ENCODE measurements at regions not wholly inside any gene's neighbourhood (a gene's known extent, or its start where the extent isn't known, plus 50 kb on each side); places are given as distances from the start of the nearest gene placed in this dataset.
"Not testable (repeated sequence)": the region's sequence is repeated elsewhere in the genome, so short reads cannot be mapped to it uniquely, and the experiment has no call there.

DNA sequence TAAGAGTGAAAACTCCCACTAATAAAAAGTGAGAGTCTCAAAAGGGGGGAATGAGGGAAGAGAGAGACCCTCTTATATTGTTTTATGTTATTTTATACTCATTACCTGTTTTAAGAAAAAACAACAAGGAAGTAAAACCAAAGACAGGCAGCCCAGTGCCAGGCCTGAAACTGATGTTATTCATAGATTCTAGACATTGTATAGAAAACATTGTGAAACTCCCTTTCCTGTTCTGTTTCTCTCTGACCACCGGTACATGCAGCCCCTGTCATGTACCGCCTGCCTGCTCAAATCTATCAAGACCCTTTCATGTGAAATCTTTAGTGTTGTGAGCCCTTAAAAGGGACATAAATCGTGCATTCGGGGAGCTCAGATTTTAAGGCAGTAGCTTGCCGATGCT, 216.4 kb upstream of the CNTN3 start:
- WGBS (ENCODE audit: insufficient coverage, low coverage, missing lambda C conversion rate): 0% methylated on average over 4 of the region's 5 CpGs
- H3K4me2 ChIP-seq (ENCODE audit: insufficient read depth, low read length); H3K79me2 ChIP-seq (ENCODE audit: control insufficient read depth, insufficient read depth, low read length); H4K20me1 ChIP-seq (replicated peaks; ENCODE audit: control insufficient read depth, insufficient read depth, low read length); POLR2A ChIA-PET; H3K27ac ChIP-seq (ENCODE audit: extremely low read depth, low read depth, low read length); H3K27me3 ChIP-seq (ENCODE audit: control insufficient read depth in 2 of 2, insufficient read depth in 2 of 2, low read length in 2 of 2); ATAC-seq; H3K9me3 ChIP-seq (replicated peaks; ENCODE audit: control insufficient read depth, insufficient read depth, low read depth, low read length); H2AFZ ChIP-seq (ENCODE audit: low read depth, low read length); H3K9ac ChIP-seq (ENCODE audit: insufficient read depth in 1 of 2, low read depth in 2 of 2, low read length in 2 of 2); H3K4me3 ChIP-seq; CTCF ChIA-PET (ENCODE audit: low intra/inter-chr PET ratio); H3K9me1 ChIP-seq (ENCODE audit: control insufficient read depth, insufficient read depth, low read length); in situ Hi-C loops (cut with MboI); H3K4me1 ChIP-seq (replicated peaks in 1 of 2; ENCODE audit: control insufficient read depth in 2 of 2, insufficient read depth in 2 of 2, low read length in 2 of 2); FAIRE-seq; DNase-seq (ENCODE audit: extremely low read depth in 1 of 4, low spot score in 3 of 4); H3K36me3 ChIP-seq (ENCODE audit: control insufficient read depth, insufficient read depth, low read length); BruUV-seq (replicated peaks); intact Hi-C loops (cut with micrococcal nuclease): not testable (repeated sequence)

DNA sequence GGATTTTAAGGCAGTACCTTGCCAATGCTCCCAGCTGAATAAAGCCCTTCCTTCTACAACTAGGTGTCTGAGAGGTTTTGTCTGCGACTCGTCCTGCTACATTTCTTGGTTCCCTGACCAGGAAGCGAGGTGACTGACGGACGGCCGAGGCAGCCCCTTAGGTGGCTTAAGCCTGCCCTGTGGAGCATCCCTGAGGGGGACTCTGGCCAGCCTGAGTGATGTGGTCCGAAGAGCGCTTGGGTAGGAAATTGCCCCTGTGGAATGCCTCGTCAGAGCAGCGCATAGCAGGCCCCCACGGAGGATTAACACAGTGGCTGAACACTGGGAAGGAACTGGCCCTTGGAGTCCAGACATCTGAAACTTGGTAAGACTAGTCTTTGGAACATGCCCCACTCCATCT, 210.9 kb upstream of the CNTN3 start:
- intact Hi-C loops (cut with micrococcal nuclease); H3K9ac ChIP-seq (ENCODE audit: insufficient read depth in 1 of 2, low read depth in 2 of 2, low read length in 2 of 2); H3K27me3 ChIP-seq (ENCODE audit: control insufficient read depth in 2 of 2, insufficient read depth in 2 of 2, low read length in 2 of 2); BruUV-seq (replicated peaks); in situ Hi-C loops (cut with MboI); ATAC-seq; DNase-seq (ENCODE audit: extremely low read depth in 1 of 4, low spot score in 3 of 4); H3K27ac ChIP-seq (ENCODE audit: extremely low read depth, low read depth, low read length); H2AFZ ChIP-seq (ENCODE audit: low read depth, low read length); H3K79me2 ChIP-seq (ENCODE audit: control insufficient read depth, insufficient read depth, low read length); H3K4me3 ChIP-seq; H3K9me1 ChIP-seq (ENCODE audit: control insufficient read depth, insufficient read depth, low read length); CTCF ChIA-PET (ENCODE audit: low intra/inter-chr PET ratio); FAIRE-seq; H3K4me2 ChIP-seq (ENCODE audit: insufficient read depth, low read length); H3K4me1 ChIP-seq (replicated peaks in 1 of 2; ENCODE audit: control insufficient read depth in 2 of 2, insufficient read depth in 2 of 2, low read length in 2 of 2); POLR2A ChIA-PET; H3K9me3 ChIP-seq (replicated peaks; ENCODE audit: control insufficient read depth, insufficient read depth, low read depth, low read length); H4K20me1 ChIP-seq (replicated peaks; ENCODE audit: control insufficient read depth, insufficient read depth, low read length); H3K36me3 ChIP-seq (ENCODE audit: control insufficient read depth, insufficient read depth, low read length): not testable (repeated sequence)
- WGBS (ENCODE audit: insufficient coverage, low coverage, missing lambda C conversion rate): 0% methylated on average over 5 of the region's 11 CpGs

Data from K562 (cell line).